SK-N-SH treated with all-trans-retinoic acid at 6 μM for 48 hours (cell line): ENCODE measurements at regions not wholly inside any gene's neighbourhood (a gene's known extent, or its start where the extent isn't known, plus 50 kb on each side); places are given as distances from the start of the nearest gene placed in this dataset.

Experiments used
- BACH2 ChIP-seq: fragments of 250-450 bp; sonication (Bioruptor Pico); IDR thresholded peaks from 2 replicates; pipeline ENCODE4 v1.9.0; 2021; ENCODE audit warnings: mild to moderate bottlenecking, borderline replicate concordance
- ESRRG ChIP-seq: fragments of 250-450 bp; sonication (Bioruptor Pico); IDR thresholded peaks from 2 replicates; pipeline ENCODE4 v1.6.1; 2021; ENCODE audit warnings: mild to moderate bottlenecking
- GLIS3 ChIP-seq: fragments of 250-450 bp; sonication (Bioruptor Pico); IDR thresholded peaks from 2 replicates; pipeline ENCODE4 v1.5.0; 2020; ENCODE audit warnings: mild to moderate bottlenecking, moderate library complexity
- PPARA ChIP-seq: fragments of 250-450 bp; sonication (Bioruptor Pico); IDR thresholded peaks from 2 replicates; pipeline ENCODE4 v1.5.0; 2020; ENCODE audit warnings: mild to moderate bottlenecking, borderline replicate concordance
- RARB ChIP-seq: fragments of 250-450 bp; sonication (Bioruptor Pico); IDR thresholded peaks from 2 replicates; pipeline ENCODE4 v1.8.0; 2021; ENCODE audit warnings: mild to moderate bottlenecking, moderate library complexity
- ZC3H10 ChIP-seq: fragments of 250-450 bp; sonication (Bioruptor Pico); IDR thresholded peaks from 2 replicates; pipeline ENCODE4 v1.5.1; 2021; ENCODE audit warnings: mild to moderate bottlenecking, moderate library complexity
- ZFP30 ChIP-seq: fragments of 450-650 bp; formaldehyde crosslinking; IDR thresholded peaks from 2 replicates; pipeline ENCODE4 v1.5.0; 2022; ENCODE audit warnings: mild to moderate bottlenecking, moderate library complexity
- ZNF70 ChIP-seq: fragments of 450-650 bp; formaldehyde crosslinking; IDR thresholded peaks from 2 replicates; pipeline ENCODE4 v1.5.0; 2020; ENCODE audit warnings: mild to moderate bottlenecking, moderate library complexity
- TF ChIP-seq, protein P1 (sequence below): fragments of 250-450 bp; sonication (Bioruptor Pico); IDR thresholded peaks from 2 replicates; pipeline ENCODE4 v1.5.1; 2020; ENCODE audit warnings: low read depth, mild to moderate bottlenecking, moderate library complexity
- TF ChIP-seq, protein P2 (sequence below): fragments of 250-450 bp; sonication (Bioruptor Pico); IDR thresholded peaks from 2 replicates; pipeline ENCODE4 v1.8.0; 2020; ENCODE audit warnings: mild to moderate bottlenecking, moderate library complexity, borderline replicate concordance
- TF ChIP-seq, protein P3 (sequence below): fragments of 250-450 bp; sonication (Bioruptor Pico); IDR thresholded peaks from 2 replicates; pipeline ENCODE4 v1.5.0; 2020; ENCODE audit warnings: mild to moderate bottlenecking, moderate library complexity

DNA sequence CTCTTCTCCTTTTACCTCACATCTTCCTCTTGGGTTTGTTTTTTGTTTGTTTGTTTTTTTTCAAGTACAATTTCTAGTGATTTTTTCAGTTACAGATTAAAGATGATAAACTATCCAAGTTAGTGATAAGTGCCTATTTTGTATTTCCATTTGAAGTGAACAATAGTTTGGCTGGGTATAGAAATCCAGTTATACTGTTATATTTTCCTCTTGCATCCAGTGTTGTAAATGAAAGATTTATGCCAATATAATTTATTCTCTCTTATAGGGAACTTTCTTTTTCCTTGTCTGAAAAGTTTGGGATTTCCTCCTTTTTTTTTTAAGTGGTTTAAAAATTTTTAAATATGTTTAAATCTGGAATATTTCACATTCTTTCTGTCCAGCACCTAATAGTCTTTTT is 169.4 kb downstream of the CPEB2 start:
- TF ChIP-seq, protein P1, sequence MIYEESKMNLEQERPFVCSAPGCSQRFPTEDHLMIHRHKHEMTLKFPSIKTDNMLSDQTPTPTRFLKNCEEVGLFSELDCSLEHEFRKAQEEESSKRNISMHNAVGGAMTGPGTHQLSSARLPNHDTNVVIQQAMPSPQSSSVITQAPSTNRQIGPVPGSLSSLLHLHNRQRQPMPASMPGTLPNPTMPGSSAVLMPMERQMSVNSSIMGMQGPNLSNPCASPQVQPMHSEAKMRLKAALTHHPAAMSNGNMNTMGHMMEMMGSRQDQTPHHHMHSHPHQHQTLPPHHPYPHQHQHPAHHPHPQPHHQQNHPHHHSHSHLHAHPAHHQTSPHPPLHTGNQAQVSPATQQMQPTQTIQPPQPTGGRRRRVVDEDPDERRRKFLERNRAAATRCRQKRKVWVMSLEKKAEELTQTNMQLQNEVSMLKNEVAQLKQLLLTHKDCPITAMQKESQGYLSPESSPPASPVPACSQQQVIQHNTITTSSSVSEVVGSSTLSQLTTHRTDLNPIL (CRISPR knock-in tag), result no peak
- TF ChIP-seq ZNF70 (CRISPR knock-in tag), result no peak
- TF ChIP-seq, protein P2, sequence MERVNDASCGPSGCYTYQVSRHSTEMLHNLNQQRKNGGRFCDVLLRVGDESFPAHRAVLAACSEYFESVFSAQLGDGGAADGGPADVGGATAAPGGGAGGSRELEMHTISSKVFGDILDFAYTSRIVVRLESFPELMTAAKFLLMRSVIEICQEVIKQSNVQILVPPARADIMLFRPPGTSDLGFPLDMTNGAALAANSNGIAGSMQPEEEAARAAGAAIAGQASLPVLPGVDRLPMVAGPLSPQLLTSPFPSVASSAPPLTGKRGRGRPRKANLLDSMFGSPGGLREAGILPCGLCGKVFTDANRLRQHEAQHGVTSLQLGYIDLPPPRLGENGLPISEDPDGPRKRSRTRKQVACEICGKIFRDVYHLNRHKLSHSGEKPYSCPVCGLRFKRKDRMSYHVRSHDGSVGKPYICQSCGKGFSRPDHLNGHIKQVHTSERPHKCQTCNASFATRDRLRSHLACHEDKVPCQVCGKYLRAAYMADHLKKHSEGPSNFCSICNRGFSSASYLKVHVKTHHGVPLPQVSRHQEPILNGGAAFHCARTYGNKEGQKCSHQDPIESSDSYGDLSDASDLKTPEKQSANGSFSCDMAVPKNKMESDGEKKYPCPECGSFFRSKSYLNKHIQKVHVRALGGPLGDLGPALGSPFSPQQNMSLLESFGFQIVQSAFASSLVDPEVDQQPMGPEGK, result no peak
- no peak for TF ChIP-seq RARB
- TF ChIP-seq, protein P3, sequence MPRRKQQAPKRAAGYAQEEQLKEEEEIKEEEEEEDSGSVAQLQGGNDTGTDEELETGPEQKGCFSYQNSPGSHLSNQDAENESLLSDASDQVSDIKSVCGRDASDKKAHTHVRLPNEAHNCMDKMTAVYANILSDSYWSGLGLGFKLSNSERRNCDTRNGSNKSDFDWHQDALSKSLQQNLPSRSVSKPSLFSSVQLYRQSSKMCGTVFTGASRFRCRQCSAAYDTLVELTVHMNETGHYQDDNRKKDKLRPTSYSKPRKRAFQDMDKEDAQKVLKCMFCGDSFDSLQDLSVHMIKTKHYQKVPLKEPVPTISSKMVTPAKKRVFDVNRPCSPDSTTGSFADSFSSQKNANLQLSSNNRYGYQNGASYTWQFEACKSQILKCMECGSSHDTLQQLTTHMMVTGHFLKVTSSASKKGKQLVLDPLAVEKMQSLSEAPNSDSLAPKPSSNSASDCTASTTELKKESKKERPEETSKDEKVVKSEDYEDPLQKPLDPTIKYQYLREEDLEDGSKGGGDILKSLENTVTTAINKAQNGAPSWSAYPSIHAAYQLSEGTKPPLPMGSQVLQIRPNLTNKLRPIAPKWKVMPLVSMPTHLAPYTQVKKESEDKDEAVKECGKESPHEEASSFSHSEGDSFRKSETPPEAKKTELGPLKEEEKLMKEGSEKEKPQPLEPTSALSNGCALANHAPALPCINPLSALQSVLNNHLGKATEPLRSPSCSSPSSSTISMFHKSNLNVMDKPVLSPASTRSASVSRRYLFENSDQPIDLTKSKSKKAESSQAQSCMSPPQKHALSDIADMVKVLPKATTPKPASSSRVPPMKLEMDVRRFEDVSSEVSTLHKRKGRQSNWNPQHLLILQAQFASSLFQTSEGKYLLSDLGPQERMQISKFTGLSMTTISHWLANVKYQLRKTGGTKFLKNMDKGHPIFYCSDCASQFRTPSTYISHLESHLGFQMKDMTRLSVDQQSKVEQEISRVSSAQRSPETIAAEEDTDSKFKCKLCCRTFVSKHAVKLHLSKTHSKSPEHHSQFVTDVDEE (CRISPR knock-in tag), result no peak
- TF ChIP-seq ZC3H10, result no peak
- TF ChIP-seq PPARA (CRISPR knock-in tag), result no peak
- no peak for TF ChIP-seq ZFP30 (CRISPR knock-in tag)
- no peak for TF ChIP-seq BACH2 (CRISPR knock-in tag)
- no peak for TF ChIP-seq GLIS3 (CRISPR knock-in tag)
- TF ChIP-seq ESRRG (CRISPR knock-in tag), result no peak
